ENCODE measurements at regions not wholly inside any gene's neighbourhood (a gene's known extent, or its start where the extent isn't known, plus 50 kb on each side); places are given as distances from the start of the nearest gene placed in this dataset.

DNA sequence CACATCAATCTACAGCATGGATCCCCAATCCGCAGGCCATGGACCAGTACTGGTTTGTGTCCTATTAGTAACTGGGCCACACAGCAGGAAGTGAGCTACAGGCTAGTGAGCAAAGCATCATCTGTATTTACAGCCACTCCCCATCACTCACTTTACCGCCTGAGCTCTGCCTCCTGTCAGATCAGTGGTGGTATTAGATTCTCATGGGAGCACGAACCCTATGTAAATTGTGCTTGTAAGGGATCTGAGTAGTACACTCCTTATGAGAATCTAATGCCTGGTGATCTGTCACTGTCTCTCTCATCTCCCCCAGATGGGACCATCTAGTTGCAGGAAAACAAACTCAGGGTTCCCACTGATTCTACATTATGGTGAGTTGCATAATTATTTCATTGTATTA lies 212.7 kb upstream of the FAM174A start:
- TF ChIP-seq EZH2 (IDR thresholded peaks at IDR 0.05; ENCODE audit: borderline replicate concordance, low read length), result no peak
- TF ChIP-seq, protein P1, sequence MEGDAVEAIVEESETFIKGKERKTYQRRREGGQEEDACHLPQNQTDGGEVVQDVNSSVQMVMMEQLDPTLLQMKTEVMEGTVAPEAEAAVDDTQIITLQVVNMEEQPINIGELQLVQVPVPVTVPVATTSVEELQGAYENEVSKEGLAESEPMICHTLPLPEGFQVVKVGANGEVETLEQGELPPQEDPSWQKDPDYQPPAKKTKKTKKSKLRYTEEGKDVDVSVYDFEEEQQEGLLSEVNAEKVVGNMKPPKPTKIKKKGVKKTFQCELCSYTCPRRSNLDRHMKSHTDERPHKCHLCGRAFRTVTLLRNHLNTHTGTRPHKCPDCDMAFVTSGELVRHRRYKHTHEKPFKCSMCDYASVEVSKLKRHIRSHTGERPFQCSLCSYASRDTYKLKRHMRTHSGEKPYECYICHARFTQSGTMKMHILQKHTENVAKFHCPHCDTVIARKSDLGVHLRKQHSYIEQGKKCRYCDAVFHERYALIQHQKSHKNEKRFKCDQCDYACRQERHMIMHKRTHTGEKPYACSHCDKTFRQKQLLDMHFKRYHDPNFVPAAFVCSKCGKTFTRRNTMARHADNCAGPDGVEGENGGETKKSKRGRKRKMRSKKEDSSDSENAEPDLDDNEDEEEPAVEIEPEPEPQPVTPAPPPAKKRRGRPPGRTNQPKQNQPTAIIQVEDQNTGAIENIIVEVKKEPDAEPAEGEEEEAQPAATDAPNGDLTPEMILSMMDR (conservative IDR thresholded peaks at IDR 0.05 in 1 of 2, IDR thresholded peaks at IDR 0.05 in 1 of 2; ENCODE audit: extremely low read depth in 1 of 2, insufficient read depth in 1 of 2, low read depth in 1 of 2, low read length in 2 of 2), result no peak

All from mammary epithelial cell (primary cell).